Liver (tissue), 7 donors: ENCODE measurements at regions not wholly inside any gene's neighbourhood (a gene's known extent, or its start where the extent isn't known, plus 50 kb on each side); places are given as distances from the start of the nearest gene placed in this dataset.

Source experiments
- DNase-seq: peaks from one replicate; pipeline ENCODE4 v3.0.0-alpha.2; 2017; ENCODE audit warnings: low spot score
- H3K27ac ChIP-seq, 2 donors: one replicate each; pipeline ENCODE4 v1.7.0; 2013; ENCODE audit warnings: inconsistent platforms in 2 of 2, low read length in 2 of 2, control low read depth in 1 of 2, low read depth in 1 of 2, mild to moderate bottlenecking in 1 of 2
- H3K27me3 ChIP-seq, 4 donors: one replicate each; pipeline versions ENCODE4 v1.6.1 to v1.7.0; 2013; ENCODE audit warnings: low read length in 3 of 4, inconsistent platforms in 1 of 4, mild to moderate bottlenecking in 1 of 4, moderate library complexity in 1 of 4; ENCODE audit not compliant: control insufficient read depth in 4 of 4, insufficient read depth in 4 of 4
- H3K36me3 ChIP-seq, 4 donors: one replicate each; pipeline versions ENCODE4 v1.6.1 to v1.7.0; 2013; ENCODE audit warnings: low read length in 3 of 4, mild to moderate bottlenecking in 3 of 4, low read depth in 1 of 4, moderate library complexity in 1 of 4; ENCODE audit not compliant: control insufficient read depth in 4 of 4, insufficient read depth in 3 of 4
- H3K4me1 ChIP-seq, 4 donors: one replicate each; pipeline versions ENCODE4 v1.6.1 to v1.7.0; 2013; ENCODE audit warnings: low read length in 3 of 4, mild to moderate bottlenecking in 3 of 4, moderate library complexity in 1 of 4; ENCODE audit not compliant: control insufficient read depth in 4 of 4, insufficient read depth in 4 of 4
- H3K4me3 ChIP-seq, 3 donors: one replicate each; pipeline versions ENCODE4 v1.6.1 to v1.7.0; 2013; ENCODE audit warnings: low read length in 3 of 3, control low read depth in 1 of 3, low read depth in 1 of 3, mild to moderate bottlenecking in 1 of 3
- H3K9ac ChIP-seq, 2 donors: one replicate each; pipeline ENCODE4 v1.7.0; 2013; ENCODE audit warnings: low read length in 2 of 2, mild to moderate bottlenecking in 2 of 2, moderate library complexity in 2 of 2, control low read depth in 1 of 2, low read depth in 1 of 2
- H3K9me3 ChIP-seq, 4 donors: one replicate each; pipeline versions ENCODE4 v1.6.1 to v1.7.0; 2013; ENCODE audit warnings: low read length in 3 of 4; ENCODE audit not compliant: control insufficient read depth in 4 of 4
- EGR1 ChIP-seq, 2 donors: IDR thresholded peaks; 2 replicates each; pipeline ENCODE4 v1.6.1; 2016 to 2018; ENCODE audit warnings: antibody characterized with exemption in 2 of 2, low read depth in 2 of 2
- FOXA1 ChIP-seq: IDR thresholded peaks from 2 replicates; pipeline ENCODE4 v1.6.1; 2016; ENCODE audit warnings: antibody characterized with exemption
- GABPA ChIP-seq, 2 donors: IDR thresholded peaks in 1 of 2; conservative IDR thresholded peaks in 1 of 2; 2 replicates each; pipeline ENCODE4 v1.6.1; 2016; ENCODE audit warnings: antibody characterized with exemption in 2 of 2, mild to moderate bottlenecking in 1 of 2, moderate library complexity in 1 of 2
- HNF4A ChIP-seq, 2 donors: conservative IDR thresholded peaks; 2 replicates each; pipeline ENCODE4 v1.6.1; 2016; ENCODE audit warnings: antibody characterized with exemption in 2 of 2, mild to moderate bottlenecking in 2 of 2
- HNF4G ChIP-seq: IDR thresholded peaks from 2 replicates; pipeline ENCODE4 v1.6.1; 2016; ENCODE audit warnings: antibody characterized with exemption
- JUND ChIP-seq, 2 donors: IDR thresholded peaks; 2 replicates each; pipeline ENCODE4 v1.6.1; 2016; ENCODE audit warnings: antibody characterized with exemption in 2 of 2
- NR2F2 ChIP-seq: IDR thresholded peaks from 2 replicates; pipeline ENCODE4 v1.6.1; 2016; ENCODE audit warnings: antibody characterized with exemption
- RAD21 ChIP-seq, 2 donors: IDR thresholded peaks; 2 replicates each; pipeline ENCODE4 v1.6.1; 2016; ENCODE audit warnings: antibody characterized with exemption in 2 of 2, mild to moderate bottlenecking in 2 of 2
- RXRA ChIP-seq, 2 donors: IDR thresholded peaks; 2 replicates each; pipeline ENCODE4 v1.6.1; 2017 to 2018; ENCODE audit warnings: antibody characterized with exemption in 2 of 2, mild to moderate bottlenecking in 1 of 2
- SP1 ChIP-seq: IDR thresholded peaks from 2 replicates; pipeline ENCODE4 v1.6.1; 2018; ENCODE audit warnings: antibody characterized with exemption, mild to moderate bottlenecking
- TAF1 ChIP-seq: conservative IDR thresholded peaks from 2 replicates; pipeline ENCODE4 v1.6.1; 2016; ENCODE audit warnings: antibody characterized with exemption, mild to moderate bottlenecking
- YY1 ChIP-seq: IDR thresholded peaks from 2 replicates; pipeline ENCODE4 v1.6.1; 2016; ENCODE audit warnings: antibody characterized with exemption, mild to moderate bottlenecking
- WGBS: extraction: QIAGEN DNeasy Blood & Tissue Kit; methylation state at CpG from one replicate; pipeline ENCODE4 v1.1.7; 2013; 5-methylcytosine and 5-hydroxymethylcytosine counted together
- TF ChIP-seq, protein P1 (sequence below): IDR thresholded peaks from 2 replicates; pipeline ENCODE4 v1.6.1; 2016; ENCODE audit warnings: antibody characterized with exemption
- TF ChIP-seq, protein P2 (sequence below): IDR thresholded peaks from 2 replicates; pipeline ENCODE4 v1.6.1; 2016; ENCODE audit warnings: antibody characterized with exemption
- TF ChIP-seq, protein P3 (sequence below): IDR thresholded peaks from 2 replicates; pipeline ENCODE4 v1.6.1; 2016; ENCODE audit warnings: antibody characterized with exemption
- donor health status: healthy.
- donor health status: healthy.
- donor health status: healthy.
- donor health status: healthy.

DNA sequence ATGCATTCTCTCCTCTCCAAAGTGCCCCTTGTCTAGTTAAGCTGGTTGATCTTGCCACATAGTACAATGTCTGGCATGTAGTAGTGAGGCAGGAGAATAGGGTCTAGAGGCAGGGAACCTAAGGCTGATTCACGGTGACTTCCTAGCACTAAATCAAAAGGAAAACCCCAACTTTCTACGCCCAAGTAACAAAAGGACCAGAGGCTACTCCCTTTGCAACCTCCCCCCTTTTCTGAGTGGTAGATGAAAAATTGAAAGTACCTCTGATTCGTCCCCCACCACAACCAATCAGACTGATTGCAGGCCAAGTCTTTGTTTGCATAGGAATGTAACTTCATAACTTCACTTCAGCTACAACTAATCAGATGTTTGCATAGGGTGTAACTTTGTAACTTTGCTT lies 278.8 kb downstream of the PSAT1 start:
- Histone ChIP-seq H3K4me1 (no peaks in the 10 kb centered on the region), H3K36me3 (no peaks in the 10 kb centered on the region), H3K9me3 (no peaks in the 10 kb centered on the region), H3K27me3 (no peaks in the 10 kb centered on the region), H3K9ac (no peak overlapping the region), H3K27ac (no peak overlapping the region), H3K4me3 (no peak overlapping the region)
- WGBS: 88% methylated on average over 3 of the region's 3 CpGs
- TF ChIP-seq EGR1 (IDR thresholded peaks at IDR 0.05; ENCODE audit: low read depth in 2 of 2) (no peak), RAD21 (IDR thresholded peaks at IDR 0.05) (no peak), HNF4A (conservative IDR thresholded peaks at IDR 0.05) (no peak), GABPA (IDR thresholded peaks at IDR 0.05 in 1 of 2, conservative IDR thresholded peaks at IDR 0.05 in 1 of 2) (no peak), NR2F2 (no peak), SP1 (no peak), RXRA (IDR thresholded peaks at IDR 0.05) (no peak), JUND (IDR thresholded peaks at IDR 0.05) (no peak)
- TF ChIP-seq, protein P1, sequence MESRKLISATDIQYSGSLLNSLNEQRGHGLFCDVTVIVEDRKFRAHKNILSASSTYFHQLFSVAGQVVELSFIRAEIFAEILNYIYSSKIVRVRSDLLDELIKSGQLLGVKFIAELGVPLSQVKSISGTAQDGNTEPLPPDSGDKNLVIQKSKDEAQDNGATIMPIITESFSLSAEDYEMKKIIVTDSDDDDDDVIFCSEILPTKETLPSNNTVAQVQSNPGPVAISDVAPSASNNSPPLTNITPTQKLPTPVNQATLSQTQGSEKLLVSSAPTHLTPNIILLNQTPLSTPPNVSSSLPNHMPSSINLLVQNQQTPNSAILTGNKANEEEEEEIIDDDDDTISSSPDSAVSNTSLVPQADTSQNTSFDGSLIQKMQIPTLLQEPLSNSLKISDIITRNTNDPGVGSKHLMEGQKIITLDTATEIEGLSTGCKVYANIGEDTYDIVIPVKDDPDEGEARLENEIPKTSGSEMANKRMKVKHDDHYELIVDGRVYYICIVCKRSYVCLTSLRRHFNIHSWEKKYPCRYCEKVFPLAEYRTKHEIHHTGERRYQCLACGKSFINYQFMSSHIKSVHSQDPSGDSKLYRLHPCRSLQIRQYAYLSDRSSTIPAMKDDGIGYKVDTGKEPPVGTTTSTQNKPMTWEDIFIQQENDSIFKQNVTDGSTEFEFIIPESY: no peak
- DNase-seq: no peak

DNA sequence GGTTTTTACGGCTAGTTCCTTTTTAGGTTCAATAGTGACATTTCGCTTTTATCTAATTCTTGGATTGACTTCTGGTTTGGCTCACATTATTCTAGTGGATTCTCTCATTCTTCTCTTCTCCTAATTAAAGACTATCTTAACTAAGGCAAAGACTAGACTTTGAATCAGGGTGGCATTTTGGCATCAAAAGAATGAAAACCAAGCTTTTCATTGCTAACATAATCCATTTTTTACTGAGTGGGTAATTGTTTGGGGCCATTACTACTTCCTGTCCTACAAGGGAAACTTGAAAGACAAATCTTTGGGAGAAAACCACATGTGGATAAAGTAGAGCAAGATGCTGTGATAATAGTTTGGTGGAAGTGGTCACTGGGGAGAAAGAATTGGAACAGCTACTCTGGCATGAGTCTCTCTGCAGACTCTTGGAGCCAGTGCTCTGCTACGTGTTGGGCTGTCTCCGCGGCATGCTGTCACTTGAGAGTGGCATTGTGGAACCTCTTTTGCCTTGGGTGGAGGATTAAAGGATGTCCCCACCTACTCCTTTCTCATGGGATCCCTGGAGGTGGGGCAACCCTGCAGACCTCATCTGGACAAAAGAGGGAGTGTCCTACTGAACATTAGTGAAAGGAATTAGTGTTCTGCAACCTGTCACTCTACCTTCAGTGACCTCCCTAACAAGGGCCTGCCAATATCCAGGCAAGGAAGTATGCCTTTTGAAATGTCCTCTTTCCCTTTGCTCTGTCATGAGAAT lies 280.4 kb downstream of the PSAT1 start:
- Histone ChIP-seq H3K9me3 (no peaks in the 10 kb centered on the region), H3K4me1 (no peaks in the 10 kb centered on the region), H3K27ac (no peak overlapping the region), H3K27me3 (no peaks in the 10 kb centered on the region), H3K4me3 (no peak overlapping the region), H3K9ac (no peak overlapping the region), H3K36me3 (no peaks in the 10 kb centered on the region)
- TF ChIP-seq TAF1 (no peak), EGR1 (IDR thresholded peaks at IDR 0.05; ENCODE audit: low read depth in 2 of 2) (no peak), HNF4G (no peak), YY1 (no peak), SP1 (no peak), RXRA (IDR thresholded peaks at IDR 0.05) (no peak), HNF4A (conservative IDR thresholded peaks at IDR 0.05) (no peak), GABPA (IDR thresholded peaks at IDR 0.05 in 1 of 2, conservative IDR thresholded peaks at IDR 0.05 in 1 of 2) (no peak), FOXA1 (no peak), NR2F2 (no peak)
- TF ChIP-seq, protein P2, sequence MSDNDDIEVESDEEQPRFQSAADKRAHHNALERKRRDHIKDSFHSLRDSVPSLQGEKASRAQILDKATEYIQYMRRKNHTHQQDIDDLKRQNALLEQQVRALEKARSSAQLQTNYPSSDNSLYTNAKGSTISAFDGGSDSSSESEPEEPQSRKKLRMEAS: no peak
- TF ChIP-seq, protein P3, sequence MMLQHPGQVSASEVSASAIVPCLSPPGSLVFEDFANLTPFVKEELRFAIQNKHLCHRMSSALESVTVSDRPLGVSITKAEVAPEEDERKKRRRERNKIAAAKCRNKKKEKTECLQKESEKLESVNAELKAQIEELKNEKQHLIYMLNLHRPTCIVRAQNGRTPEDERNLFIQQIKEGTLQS: no peak
- DNase-seq: no peak
- 96% methylated on average over 5 of the region's 5 CpGs for WGBS

DNA sequence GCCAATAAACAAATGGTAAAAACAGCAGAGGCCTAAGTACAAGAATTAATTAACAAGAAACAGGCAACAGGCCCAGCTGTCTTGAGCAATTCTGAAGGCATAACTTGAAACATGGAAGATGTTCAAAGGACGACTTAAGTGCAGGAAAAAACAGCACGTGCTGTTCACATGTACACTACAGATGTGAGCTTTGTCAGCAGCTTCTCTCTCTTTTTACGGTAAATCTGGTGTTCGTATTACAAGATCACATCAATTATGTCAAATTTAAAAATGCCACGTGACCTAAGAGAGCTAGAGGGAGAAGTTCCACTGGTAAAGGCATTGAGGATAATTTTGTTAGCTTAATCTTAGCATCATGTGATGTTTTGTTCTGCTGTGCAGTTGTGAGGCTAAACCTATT lies 281.1 kb downstream of the PSAT1 start:
- TF ChIP-seq, protein P1: no peak
- TF ChIP-seq YY1 (no peak), TAF1 (no peak), GABPA (IDR thresholded peaks at IDR 0.05 in 1 of 2, conservative IDR thresholded peaks at IDR 0.05 in 1 of 2) (no peak), NR2F2 (no peak), JUND (IDR thresholded peaks at IDR 0.05) (no peak), EGR1 (IDR thresholded peaks at IDR 0.05; ENCODE audit: low read depth in 2 of 2) (no peak), HNF4A (conservative IDR thresholded peaks at IDR 0.05) (no peak), FOXA1 (no peak)
- TF ChIP-seq, protein P2: no peak
- TF ChIP-seq, protein P3: no peak
- H3K4me1 ChIP-seq: no peaks in the 10 kb centered on the region
- WGBS: 84% methylated on average over 5 of the region's 5 CpGs
- H3K9me3 ChIP-seq: no peaks in the 10 kb centered on the region
- no peak overlapping the region for H3K9ac ChIP-seq
- H3K4me3 ChIP-seq: no peak overlapping the region
- H3K36me3 ChIP-seq: no peaks in the 10 kb centered on the region
- DNase-seq: no peak
- no peaks in the 10 kb centered on the region for H3K27me3 ChIP-seq
- no peak overlapping the region for H3K27ac ChIP-seq
